Activated T-cell treated with anti-CD3 and anti-CD28 coated beads, Interleukin-2, amount 50 U/mL, for 72 hours (primary cell): ENCODE measurements at regions not wholly inside any gene's neighbourhood (a gene's known extent, or its start where the extent isn't known, plus 50 kb on each side); places are given as distances from the start of the nearest gene placed in this dataset.

ENCODE experiments used
- ATAC-seq, 2 donors: fragments of 150-1000 bp; cut with Tn5 transposase; replicated peaks in 1 of 2; 2 replicates each; pipeline ENCODE4 v1.10.0; 2021; ENCODE audit warnings: moderate library complexity in 2 of 2, mild to moderate bottlenecking in 1 of 2
- DNase-seq, 2 donors: peaks; one replicate each; pipeline ENCODE4 v3.0.0; 2021 to 2022; ENCODE audit warnings: mixed read lengths in 1 of 2
- H3K27ac Mint-ChIP-seq: one replicate; pipeline ENCODE4 v1.8.0; 2022; ENCODE audit warnings: mild to moderate bottlenecking, moderate library complexity, mixed read lengths
- H3K27me3 Mint-ChIP-seq: one replicate; pipeline ENCODE4 v1.8.0; 2022; ENCODE audit warnings: low read depth, mixed read lengths
- H3K36me3 Mint-ChIP-seq, 2 donors: one replicate each; pipeline ENCODE4 v1.8.0; 2022; ENCODE audit warnings: mixed read lengths in 2 of 2, mild to moderate bottlenecking in 1 of 2; ENCODE audit not compliant: insufficient read depth in 2 of 2
- H3K4me1 Mint-ChIP-seq: one replicate; pipeline ENCODE4 v1.8.0; 2022; ENCODE audit warnings: low read depth, mixed read lengths
- H3K4me3 Mint-ChIP-seq, 2 donors: one replicate each; pipeline ENCODE4 v1.8.0; 2022; ENCODE audit warnings: mild to moderate bottlenecking in 2 of 2, mixed read lengths in 2 of 2, moderate library complexity in 2 of 2
- H3K9me3 Mint-ChIP-seq, 2 donors: one replicate each; pipeline ENCODE4 v1.8.0; 2022; ENCODE audit warnings: mixed read lengths in 2 of 2

DNA sequence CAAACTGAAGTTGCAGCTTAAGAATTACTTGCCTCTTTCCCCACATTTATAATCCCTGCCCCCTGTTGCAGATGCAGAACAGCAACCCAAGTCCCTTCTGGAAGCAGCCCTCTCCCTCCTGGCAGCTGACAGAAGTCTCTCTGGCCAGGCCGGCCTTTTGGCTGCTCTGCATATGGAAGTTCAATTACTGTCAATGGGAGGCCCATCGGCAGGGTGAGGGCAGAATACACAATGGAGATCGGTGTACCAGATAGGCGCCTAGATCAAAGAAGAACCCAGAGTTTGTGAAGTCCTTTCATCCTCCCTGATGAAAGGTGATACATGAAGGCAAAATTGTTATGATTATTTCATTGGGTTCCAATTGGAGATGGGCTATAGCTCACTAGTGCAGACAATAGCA, 327.9 kb upstream of the CTNNB1 start:
- no peaks in the 10 kb centered on the region for H3K36me3 Mint-ChIP-seq
- H3K27me3 Mint-ChIP-seq = peaks cover 5% of the 10 kb centered on the region
- DNase-seq (no peak), ATAC-seq (no peak)
- no peaks in the 10 kb centered on the region for H3K9me3 Mint-ChIP-seq
- H3K4me1 Mint-ChIP-seq = no peaks in the 10 kb centered on the region
- no peak overlapping the region for H3K4me3 Mint-ChIP-seq
- no peak overlapping the region for H3K27ac Mint-ChIP-seq

- Mint-ChIP-seq H3K27me3 (peaks cover 5% of the 10 kb centered on the region), H3K4me1 (no peaks in the 10 kb centered on the region), H3K27ac (no peak overlapping the region), H3K36me3 (no peaks in the 10 kb centered on the region), H3K4me3 (no peak overlapping the region), H3K9me3 (no peaks in the 10 kb centered on the region)
- ATAC-seq = no peak
- DNase-seq = no peak
These were observed 326.9 kb upstream of the CTNNB1 start for GRCh38 chr3:40872258-40872920.

DNA sequence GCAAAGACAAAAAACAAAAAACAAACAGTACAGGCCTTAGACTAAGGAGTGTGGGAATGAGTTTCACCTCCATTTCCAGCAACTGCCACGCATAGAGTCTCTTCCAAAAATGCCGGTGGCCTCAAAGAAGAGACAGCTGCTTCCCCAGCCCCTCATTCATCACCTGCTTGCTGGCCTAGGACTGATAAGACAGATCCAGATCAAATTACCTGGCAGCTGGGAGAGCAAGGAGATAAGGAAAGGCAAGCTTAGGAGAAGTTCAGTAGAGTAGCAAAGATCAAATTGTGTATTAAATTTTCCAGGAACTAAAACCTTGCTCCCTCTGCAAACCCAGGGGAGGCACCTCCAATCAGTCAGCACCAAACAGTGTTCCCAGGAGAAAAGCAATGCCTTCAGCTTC, 325.8 kb upstream of the CTNNB1 start:
- no peak overlapping the region for H3K4me3 Mint-ChIP-seq
- H3K4me1 Mint-ChIP-seq = no peaks in the 10 kb centered on the region
- H3K9me3 Mint-ChIP-seq = no peaks in the 10 kb centered on the region
- no peak for ATAC-seq
- no peaks in the 10 kb centered on the region for H3K36me3 Mint-ChIP-seq
- peaks cover 5% of the 10 kb centered on the region for H3K27me3 Mint-ChIP-seq
- no peak overlapping the region for H3K27ac Mint-ChIP-seq
- no peak for DNase-seq

DNA sequence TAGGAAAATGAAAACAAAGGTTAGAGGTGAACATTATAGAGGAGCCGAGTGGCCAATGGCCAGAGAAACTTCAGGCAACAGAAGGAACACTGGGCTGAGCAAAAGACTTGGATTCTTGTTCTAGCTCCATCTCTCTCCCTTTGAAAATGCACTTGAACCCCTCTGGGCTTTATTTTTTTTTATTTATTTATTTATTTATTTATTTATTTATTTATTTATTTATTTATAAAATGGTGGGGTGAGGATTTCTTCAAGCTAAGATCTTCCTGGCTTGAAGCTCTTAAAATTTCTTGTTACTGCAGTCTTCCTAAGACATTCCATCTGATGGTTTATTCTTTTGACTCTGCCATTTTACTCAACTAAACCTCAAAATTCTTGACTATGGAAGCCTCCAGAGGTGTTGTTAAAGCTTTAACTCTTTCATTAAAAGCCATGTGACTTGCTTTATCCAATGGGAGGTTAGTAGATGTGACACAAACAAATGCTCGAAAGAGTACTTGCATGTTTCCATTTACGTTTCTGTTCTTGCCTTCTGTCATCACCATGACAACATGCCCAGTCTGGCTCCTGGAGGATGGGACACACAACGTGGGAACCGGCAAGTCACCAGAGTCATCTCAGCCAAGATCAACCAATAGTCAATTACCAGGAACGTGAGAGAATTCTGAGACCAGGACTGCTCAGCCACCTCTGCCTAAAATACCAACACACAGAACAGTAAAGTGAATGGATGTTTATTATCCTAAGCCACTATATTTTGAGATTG, 325.2 kb upstream of the CTNNB1 start:
- Mint-ChIP-seq H3K27me3 (peaks cover 5% of the 10 kb centered on the region), H3K9me3 (no peaks in the 10 kb centered on the region), H3K4me1 (no peaks in the 10 kb centered on the region), H3K36me3 (no peaks in the 10 kb centered on the region), H3K4me3 (no peak overlapping the region), H3K27ac (no peak overlapping the region)
- ATAC-seq (no peak), DNase-seq (no peak)

DNA sequence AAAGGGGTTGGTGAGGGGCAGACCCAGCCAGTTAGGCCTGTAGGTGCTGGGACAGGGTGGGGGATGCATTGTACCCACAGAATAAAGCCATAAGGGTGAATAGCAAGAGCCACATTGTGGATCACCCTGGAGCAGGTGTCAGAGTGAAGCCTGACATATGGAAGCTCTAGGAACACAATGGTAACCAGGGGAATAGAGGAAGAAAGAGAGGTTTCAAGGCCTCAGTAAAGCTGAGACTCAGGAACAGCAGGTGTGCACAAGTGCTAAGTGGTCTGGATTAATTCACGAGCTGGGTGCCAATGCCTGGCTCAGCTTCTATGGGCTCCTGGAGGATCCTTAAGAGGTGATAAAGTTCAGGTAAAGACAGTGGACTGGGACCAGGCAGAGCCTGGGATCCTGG, 323.7 kb upstream of the CTNNB1 start:
- no peaks in the 10 kb centered on the region for H3K4me1 Mint-ChIP-seq
- no peak overlapping the region for H3K4me3 Mint-ChIP-seq
- H3K27ac Mint-ChIP-seq = no peak overlapping the region
- H3K27me3 Mint-ChIP-seq = peaks cover 5% of the 10 kb centered on the region
- ATAC-seq (no peak), DNase-seq (no peak)
- H3K36me3 Mint-ChIP-seq = no peaks in the 10 kb centered on the region
- H3K9me3 Mint-ChIP-seq = no peaks in the 10 kb centered on the region

DNA sequence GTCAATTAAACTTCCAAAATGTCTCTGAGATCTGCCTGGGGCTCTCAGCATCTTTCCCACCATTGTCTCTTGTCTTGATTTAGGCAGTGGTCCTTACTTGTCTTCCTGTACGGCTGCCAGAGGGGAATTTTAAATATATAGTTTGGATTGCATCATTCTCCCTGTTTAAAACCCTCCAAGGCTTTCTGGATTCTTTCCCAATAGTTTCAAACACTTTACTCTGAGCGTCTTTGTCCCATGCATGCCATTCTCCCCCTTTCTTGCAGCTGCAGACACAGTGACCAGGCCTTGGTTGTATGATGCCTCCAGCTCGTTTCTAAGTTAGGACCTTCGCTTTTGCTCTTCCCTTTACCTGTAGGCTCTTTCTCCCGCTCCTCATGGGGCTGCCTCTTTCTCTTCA, 323.3 kb upstream of the CTNNB1 start:
- Mint-ChIP-seq H3K36me3 (no peaks in the 10 kb centered on the region), H3K4me3 (no peak overlapping the region), H3K4me1 (no peaks in the 10 kb centered on the region), H3K9me3 (no peaks in the 10 kb centered on the region), H3K27ac (no peak overlapping the region), H3K27me3 (peaks cover 5% of the 10 kb centered on the region)
- ATAC-seq (no peak), DNase-seq (no peak)

- ATAC-seq (no peak), DNase-seq (no peak)
- H3K4me1 Mint-ChIP-seq = no peaks in the 10 kb centered on the region
- peaks cover 5% of the 10 kb centered on the region for H3K27me3 Mint-ChIP-seq
- no peak overlapping the region for H3K4me3 Mint-ChIP-seq
- H3K9me3 Mint-ChIP-seq = no peaks in the 10 kb centered on the region
- H3K36me3 Mint-ChIP-seq = no peaks in the 10 kb centered on the region
- H3K27ac Mint-ChIP-seq = no peak overlapping the region
These were observed 322.8 kb upstream of the CTNNB1 start for GRCh38 chr3:40876496-40876895.

GRCh38 chr3:40877631-40878463, 321.5 kb upstream of the CTNNB1 start:
- no peaks in the 10 kb centered on the region for H3K4me1 Mint-ChIP-seq
- no peaks in the 10 kb centered on the region for H3K27me3 Mint-ChIP-seq
- H3K4me3 Mint-ChIP-seq = no peak overlapping the region
- no peak for ATAC-seq
- no peak overlapping the region for H3K27ac Mint-ChIP-seq
- H3K9me3 Mint-ChIP-seq = no peaks in the 10 kb centered on the region
- no peaks in the 10 kb centered on the region for H3K36me3 Mint-ChIP-seq
- DNase-seq = no peak

DNA sequence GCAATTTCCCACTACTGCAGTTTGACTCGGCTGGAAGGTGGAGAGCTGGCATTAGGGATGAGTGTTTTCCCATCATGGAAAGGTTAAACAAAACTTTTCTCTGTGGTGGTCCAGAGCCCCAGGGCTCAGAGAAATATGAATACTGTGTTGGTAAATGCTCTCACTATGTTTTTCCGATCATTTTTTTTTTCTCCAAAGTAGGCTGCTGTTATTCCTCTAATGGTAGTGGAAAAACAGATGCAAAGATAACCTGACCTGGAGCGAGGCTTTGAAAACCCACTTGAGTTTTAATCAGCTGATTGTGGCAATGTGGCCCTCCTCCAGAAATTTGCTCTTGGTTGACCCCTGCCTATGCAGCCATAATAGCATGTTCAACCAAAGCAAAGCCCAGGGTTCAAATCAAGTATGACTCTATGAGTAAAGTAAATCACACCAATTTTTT, 320.8 kb upstream of the CTNNB1 start:
- Mint-ChIP-seq H3K36me3 (no peaks in the 10 kb centered on the region), H3K9me3 (no peaks in the 10 kb centered on the region), H3K4me1 (no peaks in the 10 kb centered on the region), H3K27me3 (no peaks in the 10 kb centered on the region), H3K4me3 (no peak overlapping the region), H3K27ac (no peak overlapping the region)
- ATAC-seq (no peak), DNase-seq (no peak)

- Mint-ChIP-seq H3K27me3 (peaks cover 5% of the 10 kb centered on the region), H3K36me3 (no peaks in the 10 kb centered on the region), H3K4me1 (no peaks in the 10 kb centered on the region), H3K9me3 (no peaks in the 10 kb centered on the region), H3K27ac (no peak overlapping the region), H3K4me3 (no peak overlapping the region)
- DNase-seq = no peak
- no peak for ATAC-seq
These were observed 313.9 kb upstream of the CTNNB1 start for GRCh38 chr3:40885430-40885829.

- ATAC-seq = no peak
- H3K27ac Mint-ChIP-seq = no peak overlapping the region
- no peaks in the 10 kb centered on the region for H3K9me3 Mint-ChIP-seq
- no peaks in the 10 kb centered on the region for H3K4me1 Mint-ChIP-seq
- no peak for DNase-seq
- no peak overlapping the region for H3K4me3 Mint-ChIP-seq
- no peaks in the 10 kb centered on the region for H3K36me3 Mint-ChIP-seq
- H3K27me3 Mint-ChIP-seq = peaks cover 5% of the 10 kb centered on the region
These were observed 312.5 kb upstream of the CTNNB1 start for GRCh38 chr3:40886660-40887425.

- H3K4me3 Mint-ChIP-seq = no peak overlapping the region
- no peak for DNase-seq
- H3K9me3 Mint-ChIP-seq = no peaks in the 10 kb centered on the region
- no peak overlapping the region for H3K27ac Mint-ChIP-seq
- H3K36me3 Mint-ChIP-seq = no peaks in the 10 kb centered on the region
- ATAC-seq = no peak
- H3K4me1 Mint-ChIP-seq = no peaks in the 10 kb centered on the region
- H3K27me3 Mint-ChIP-seq = peaks cover 19% of the 10 kb centered on the region
These were observed 308.1 kb upstream of the CTNNB1 start for GRCh38 chr3:40891186-40891585.

DNA sequence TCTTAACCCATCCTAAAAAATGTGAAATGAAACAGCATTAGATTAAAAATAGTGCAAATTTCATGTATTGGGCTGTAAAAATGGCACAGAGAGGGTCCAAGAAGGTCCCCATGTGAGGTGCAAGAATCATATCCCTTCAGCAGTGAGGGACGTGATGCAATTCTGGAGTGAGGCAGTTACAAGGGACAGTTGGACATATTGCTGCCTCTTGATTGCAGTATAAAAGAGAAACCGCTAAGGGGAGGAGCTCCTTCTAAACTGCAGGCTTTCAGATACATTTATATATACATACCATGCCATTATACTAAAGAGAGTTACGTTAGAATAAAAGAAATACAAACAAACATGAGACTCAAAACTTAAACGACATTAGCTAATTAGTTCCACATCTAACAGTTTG, 304.2 kb upstream of the CTNNB1 start:
- Mint-ChIP-seq H3K4me1 (no peaks in the 10 kb centered on the region), H3K36me3 (no peaks in the 10 kb centered on the region), H3K27me3 (peaks cover 14% of the 10 kb centered on the region), H3K9me3 (no peaks in the 10 kb centered on the region), H3K4me3 (no peak overlapping the region), H3K27ac (no peak overlapping the region)
- no peak for DNase-seq
- ATAC-seq = no peak
